HepG2 (cell line): ENCODE measurements at regions not wholly inside any gene's neighbourhood (a gene's known extent, or its start where the extent isn't known, plus 50 kb on each side); places are given as distances from the start of the nearest gene placed in this dataset.

Source experiments
- ARID4A ChIP-seq: sonication (generic); formaldehyde crosslinking; IDR thresholded peaks from 2 replicates; pipeline ENCODE4 v1.5.0; 2020; ENCODE audit warnings: mild to moderate bottlenecking, missing genetic modification reagents, borderline replicate concordance
- CTCF ChIP-seq: sonication (generic); formaldehyde crosslinking; IDR thresholded peaks from 2 replicates; pipeline ENCODE4 v1.5.0; 2020; ENCODE audit warnings: mild to moderate bottlenecking, missing genetic modification reagents, moderate library complexity
- KMT2B ChIP-seq: IDR thresholded peaks from 2 replicates; pipeline ENCODE4 v1.6.1; 2016; ENCODE audit warnings: missing genetic modification reagents, missing compliant biosample characterization
- MXI1 ChIP-seq: IDR thresholded peaks from 3 replicates; pipeline ENCODE4 v1.6.1; 2012; ENCODE audit warnings: low read depth, low read length, inconsistent platforms, borderline replicate concordance
- NCOA2 ChIP-seq: sonication (generic); formaldehyde crosslinking; IDR thresholded peaks from 2 replicates; pipeline ENCODE4 v1.8.0; 2022; ENCODE audit warnings: inconsistent platforms
- NFE2L2 ChIP-seq: fragments of 150-350 bp; IDR thresholded peaks from 2 replicates; pipeline ENCODE4 v1.6.1; 2014; ENCODE audit warnings: low read length
- SMC3 ChIP-seq: IDR thresholded peaks from 2 replicates; pipeline ENCODE4 v1.6.1; 2011; ENCODE audit warnings: low read length, improper control_type of control experiment
- SP140L ChIP-seq: sonication (generic); formaldehyde crosslinking; IDR thresholded peaks from 2 replicates; pipeline ENCODE4 v1.4.0; 2020; ENCODE audit warnings: missing genetic modification reagents, borderline replicate concordance
- SYNCRIP ChIP-seq: fragments of 200-400 bp; formaldehyde crosslinking; IDR thresholded peaks from 2 replicates; pipeline ENCODE4 v1.6.1; 2018; ENCODE audit warnings: mild to moderate bottlenecking, low read depth, low read length; ENCODE audit not compliant: insufficient read depth
- TARDBP ChIP-seq: sonication (generic); formaldehyde crosslinking; IDR thresholded peaks from 2 replicates; pipeline ENCODE4 v1.8.0; 2022; ENCODE audit warnings: mild to moderate bottlenecking, missing genetic modification reagents
- ZNF441 ChIP-seq: sonication (generic); formaldehyde crosslinking; IDR thresholded peaks from 2 replicates; pipeline ENCODE4 v1.7.0; 2021; ENCODE audit warnings: missing genetic modification reagents, borderline replicate concordance
- ZNF782 ChIP-seq: sonication (generic); formaldehyde crosslinking; IDR thresholded peaks from 2 replicates; pipeline ENCODE4 v1.4.0; 2020; ENCODE audit warnings: missing genetic modification reagents, mild to moderate bottlenecking, borderline replicate concordance

- no peak for TF ChIP-seq MXI1
- no peak for TF ChIP-seq SP140L
- TF ChIP-seq SYNCRIP, result no peak
- no peak for TF ChIP-seq NCOA2 (CRISPR knock-in tag)
- TF ChIP-seq TARDBP (CRISPR knock-in tag), result no peak
- TF ChIP-seq NFE2L2, result no peak
- no peak for TF ChIP-seq CTCF
- TF ChIP-seq ZNF782, result no peak
- TF ChIP-seq ARID4A (CRISPR knock-in tag), result no peak
- TF ChIP-seq ZNF441 (CRISPR knock-in tag), result no peak
- no peak for TF ChIP-seq KMT2B (CRISPR knock-in tag)
- TF ChIP-seq SMC3, result no peak
Observed at GRCh38 chr10:71127773-71128172, 84.6 kb upstream of the UNC5B start.
